Endothelial cell of umbilical vein (primary cell): ENCODE measurements at regions not wholly inside any gene's neighbourhood (a gene's known extent, or its start where the extent isn't known, plus 50 kb on each side); places are given as distances from the start of the nearest gene placed in this dataset.

ENCODE experiments used
- BruUV-seq: library from RNA; stranded (reverse); fragments of 400-500 nt; replicated peaks from 2 replicates; lab custom pipeline; 2021; lab: Mats Ljungman, UMichigan
- CTCF ChIA-PET: fragments of 300-600, 350-600 bp; sonication (Branson Sonifier 250); formaldehyde crosslinking; loops from one replicate; lab custom pipeline; 2021; ENCODE audit warnings: antibody characterized with exemption, inconsistent platforms; lab: Charles Lee
- POLR2A ChIA-PET: fragments of 300-600, 350-600 bp; sonication (Branson Sonifier 250); formaldehyde crosslinking; loops from one replicate; lab custom pipeline; 2021; ENCODE audit warnings: antibody characterized with exemption, inconsistent platforms; lab: Charles Lee
- DNase-seq: peaks from one replicate; pipeline ENCODE4 v3.0.0-alpha.2; 2011; ENCODE audit warnings: low read depth, low spot score
- FAIRE-seq: peaks from 2 replicates; lab custom pipeline; 2011; peaks lifted over from hg19 to GRCh38; lab: Jason Lieb, UNC
- H2AFZ ChIP-seq: 2 replicates; pipeline ENCODE4 v1.6.0; 2012; ENCODE audit warnings: low read depth, low read length, control low read depth, inconsistent platforms
- H3K27ac ChIP-seq: 2 replicates; pipeline ENCODE4 v1.5.1; 2011; ENCODE audit warnings: low read depth, mild to moderate bottlenecking, control low read depth, low read length, moderate library complexity; ENCODE audit not compliant: insufficient read depth
- H3K27me3 ChIP-seq, 2 experiments: 2 replicates each; pipeline versions ENCODE4 v1.6.0 to v1.6.1; 2011; ENCODE audit warnings: low read length in 2 of 2, mixed read lengths in 1 of 2; ENCODE audit not compliant: control insufficient read depth in 2 of 2, insufficient read depth in 2 of 2
- H3K36me3 ChIP-seq, 2 experiments: 2 replicates in 1 of 2; 3 replicates in 1 of 2; pipeline ENCODE4 v1.5.1; 2011; ENCODE audit warnings: low read length in 2 of 2, mild to moderate bottlenecking in 1 of 2, moderate library complexity in 1 of 2; ENCODE audit not compliant: control insufficient read depth in 2 of 2, insufficient read depth in 2 of 2; ENCODE audit errors: extremely low read depth in 1 of 2
- H3K4me1 ChIP-seq: 3 replicates; pipeline ENCODE4 v1.5.1; 2011; ENCODE audit warnings: mild to moderate bottlenecking, low read length; ENCODE audit not compliant: control insufficient read depth, insufficient read depth; ENCODE audit errors: extremely low read depth
- H3K4me2 ChIP-seq: 2 replicates; pipeline ENCODE4 v1.6.1; 2011; ENCODE audit warnings: low read length, control low read depth, mixed read lengths; ENCODE audit not compliant: insufficient read depth
- H3K4me3 ChIP-seq, 3 experiments: fragments of 200-600 bp in 1 of 3; sonication (generic), shearing (Covaris generic) in 1 of 3; replicated peaks in 1 of 3; 2 replicates each; pipeline ENCODE4 v1.5.1; 2011 to 2016; ENCODE audit warnings: control low read depth in 3 of 3, low read length in 3 of 3, mild to moderate bottlenecking in 2 of 3, inconsistent platforms in 1 of 3, low read depth in 1 of 3, moderate library complexity in 1 of 3; ENCODE audit not compliant: insufficient read depth in 1 of 3
- H3K79me2 ChIP-seq: 2 replicates; pipeline ENCODE4 v1.6.0; 2012; ENCODE audit warnings: low read length, inconsistent platforms; ENCODE audit not compliant: control insufficient read depth, insufficient read depth
- H3K9ac ChIP-seq: replicated peaks from 2 replicates; pipeline ENCODE3; 2011; ENCODE audit warnings: low read length, control low read depth; ENCODE audit not compliant: insufficient read depth; ENCODE audit errors: extremely low read depth
- H3K9me1 ChIP-seq: replicated peaks from 3 replicates; pipeline ENCODE4 v1.6.0; 2011; ENCODE audit warnings: mild to moderate bottlenecking, low read length; ENCODE audit not compliant: control insufficient read depth, insufficient read depth; ENCODE audit errors: extremely low read depth
- H3K9me3 ChIP-seq: replicated peaks from 2 replicates; pipeline ENCODE4 v1.5.1; 2012; ENCODE audit warnings: low read length, inconsistent platforms; ENCODE audit not compliant: control insufficient read depth, insufficient read depth
- H4K20me1 ChIP-seq: replicated peaks from 2 replicates; pipeline ENCODE3; 2011; ENCODE audit warnings: mild to moderate bottlenecking, low read length; ENCODE audit not compliant: control insufficient read depth, insufficient read depth; ENCODE audit errors: extremely low read depth
- CTCF ChIP-seq, 2 donors: IDR thresholded peaks; 1 replicate in 1 of 2; 2 replicates in 1 of 2; pipeline ENCODE4 v1.5.1; 2011; ENCODE audit warnings: low read length in 2 of 2, mild to moderate bottlenecking in 2 of 2, moderate library complexity in 2 of 2, control low read depth in 1 of 2, inconsistent platforms in 1 of 2, low read depth in 1 of 2; ENCODE audit not compliant: insufficient read depth in 1 of 2; ENCODE audit errors: extremely low read depth in 1 of 2
- EZH2 ChIP-seq: IDR thresholded peaks from 2 replicates; pipeline ENCODE4 v1.6.1; 2012; ENCODE audit warnings: borderline replicate concordance, low read depth, mild to moderate bottlenecking, moderate library complexity, low read length, inconsistent platforms; ENCODE audit not compliant: severe bottlenecking
- FOS ChIP-seq: IDR thresholded peaks from 2 replicates; pipeline ENCODE4 v1.6.1; 2011; ENCODE audit warnings: mild to moderate bottlenecking, low read length, moderate library complexity, borderline replicate concordance; ENCODE audit not compliant: insufficient read depth
- GATA2 ChIP-seq: IDR thresholded peaks from 2 replicates; pipeline ENCODE4 v1.7.0; 2011; ENCODE audit warnings: low read depth, mild to moderate bottlenecking, moderate library complexity, mixed read lengths, low read length; ENCODE audit not compliant: insufficient read length, insufficient read depth
- JUN ChIP-seq: IDR thresholded peaks from 2 replicates; pipeline ENCODE4 v1.6.1; 2011; ENCODE audit warnings: borderline replicate concordance, low read depth; ENCODE audit not compliant: insufficient read length, insufficient read depth
- MAX ChIP-seq: IDR thresholded peaks from 2 replicates; pipeline ENCODE4 v1.6.1; 2011; ENCODE audit not compliant: insufficient read depth, insufficient read length
- MYC ChIP-seq: IDR thresholded peaks from one replicate; pipeline ENCODE4 v1.6.1; 2011; ENCODE audit warnings: mild to moderate bottlenecking, low read depth, low read length
- POLR2A ChIP-seq: IDR thresholded peaks from 2 replicates; pipeline ENCODE4 v1.6.1; 2012; ENCODE audit warnings: low read depth, mild to moderate bottlenecking, control low read depth, low read length
- POLR2AphosphoS5 ChIP-seq: IDR thresholded peaks from 2 replicates; pipeline ENCODE4 v1.6.1; 2012; ENCODE audit warnings: low read depth, mild to moderate bottlenecking, control low read depth, low read length, moderate library complexity; ENCODE audit not compliant: insufficient read depth
- dilution Hi-C: fragments of 300-500 bp; cut with MboI; formaldehyde crosslinking; loops from one replicate; pipeline ENCODE4 v1.15.0; 2019; ENCODE audit warnings: low sequenced_read_pairs; ENCODE audit not compliant: extremely low pct_ligation_motif_present
- intact Hi-C: fragments of 100-400 bp; cut with micrococcal nuclease; formaldehyde crosslinking; loops from one replicate; pipeline ENCODE4 v1.10.0; 2022

DNA sequence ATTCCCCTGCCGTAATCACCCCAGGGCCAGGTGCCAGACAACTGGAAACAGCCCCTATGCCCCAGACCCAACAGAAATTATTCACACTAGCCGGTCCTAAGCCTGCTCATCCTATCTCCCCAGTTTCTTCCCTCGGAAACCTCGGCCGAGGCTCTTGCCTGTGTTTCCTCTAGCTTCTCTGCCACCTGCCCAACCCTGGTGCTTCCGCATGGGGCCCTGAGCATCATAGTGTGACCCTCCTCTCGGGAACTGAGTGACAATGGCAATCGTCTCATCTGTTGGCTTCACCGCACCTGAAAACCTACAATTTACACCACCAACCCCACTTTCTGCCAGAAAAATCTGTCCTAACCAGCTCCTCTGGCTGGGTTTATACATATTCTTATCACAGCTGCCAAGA, 257.3 kb downstream of the SOD2 start:
- FAIRE-seq = no peak
- H3K36me3 ChIP-seq = no peaks in the 10 kb centered on the region
- no TSS peak for BruUV-seq
- no peaks in the 10 kb centered on the region for H3K9me1 ChIP-seq
- no peak overlapping the region for H3K9ac ChIP-seq
- peaks cover 9% of the 10 kb centered on the region for H3K9me3 ChIP-seq
- H3K4me1 ChIP-seq = no peaks in the 10 kb centered on the region
- no peak overlapping the region for H3K4me3 ChIP-seq
- no peak overlapping the region for H3K4me2 ChIP-seq
- no peaks in the 10 kb centered on the region for H4K20me1 ChIP-seq
- dilution Hi-C loops = no loop called here
- TF ChIP-seq GATA2 = no peak
- no peak for TF ChIP-seq JUN
- no peak for TF ChIP-seq EZH2
- TF ChIP-seq POLR2AphosphoS5 = no peak
- TF ChIP-seq FOS = no peak
- no peak for TF ChIP-seq MYC
- no peak for TF ChIP-seq MAX
- no peak for TF ChIP-seq POLR2A
- TF ChIP-seq CTCF (IDR thresholded peaks at IDR 0.05; ENCODE audit: extremely low read depth in 1 of 2, insufficient read depth in 1 of 2, low read depth in 1 of 2, low read length in 2 of 2) = no peak
- H3K27me3 ChIP-seq = no peaks in the 10 kb centered on the region
- intact Hi-C loops = no loop called here
- H3K79me2 ChIP-seq = no peaks in the 10 kb centered on the region
- H3K27ac ChIP-seq = no peak overlapping the region
- ChIA-PET POLR2A (no interaction called here), CTCF (no interaction called here)
- DNase-seq = no peak
- no peak overlapping the region for H2AFZ ChIP-seq
